ENCODE measurements at regions not wholly inside any gene's neighbourhood (a gene's known extent, or its start where the extent isn't known, plus 50 kb on each side); places are given as distances from the start of the nearest gene placed in this dataset.

GRCh38 chr3:137343283-137343682 lies 385.5 kb downstream of the IL20RB start:
- no peaks in the 10 kb centered on the region for H3K4me1 ChIP-seq
- no peaks in the 10 kb centered on the region for H3K36me3 ChIP-seq
- no peak overlapping the region for H3K4me3 ChIP-seq
- intact Hi-C loops (cut with DNase I; ENCODE audit: low total_unique reads), result no loop called here
- no peak overlapping the region for H3K27ac ChIP-seq
- no peaks in the 10 kb centered on the region for H3K9me3 ChIP-seq
- TF ChIP-seq CTCF (IDR thresholded peaks at IDR 0.05) (no peak), POLR2A (IDR thresholded peaks at IDR 0.05) (no peak)
- no peaks in the 10 kb centered on the region for H3K27me3 ChIP-seq
- DNase-seq, result no peak

- H3K27me3 ChIP-seq, result no peaks in the 10 kb centered on the region
- H3K36me3 ChIP-seq, result no peaks in the 10 kb centered on the region
- DNase-seq, result no peak
- no peak for TF ChIP-seq CTCF (IDR thresholded peaks at IDR 0.05)
- H3K4me3 ChIP-seq, result no peak overlapping the region
- no peak overlapping the region for H3K27ac ChIP-seq
- H3K9me3 ChIP-seq, result no peaks in the 10 kb centered on the region
- intact Hi-C loops (cut with DNase I; ENCODE audit: low total_unique reads), result no loop called here
- H3K4me1 ChIP-seq, result no peaks in the 10 kb centered on the region
Measured at GRCh38 chr3:137347132-137347531, 389.3 kb downstream of the IL20RB start.

- no peak for DNase-seq
- H3K9me3 ChIP-seq, result no peaks in the 10 kb centered on the region
- TF ChIP-seq POLR2A (IDR thresholded peaks at IDR 0.05) (no peak), CTCF (IDR thresholded peaks at IDR 0.05) (no peak)
- H3K36me3 ChIP-seq, result no peaks in the 10 kb centered on the region
- no peaks in the 10 kb centered on the region for H3K27me3 ChIP-seq
- intact Hi-C loops (cut with DNase I; ENCODE audit: low total_unique reads), result no loop called here
- no peak overlapping the region for H3K4me3 ChIP-seq
- H3K4me1 ChIP-seq, result no peaks in the 10 kb centered on the region
- no peak overlapping the region for H3K27ac ChIP-seq
Measured at GRCh38 chr3:137347817-137348368, 390.1 kb downstream of the IL20RB start.

- no peak for DNase-seq
- H3K36me3 ChIP-seq, result no peaks in the 10 kb centered on the region
- no peaks in the 10 kb centered on the region for H3K27me3 ChIP-seq
- intact Hi-C loops (cut with DNase I; ENCODE audit: low total_unique reads), result no loop called here
- TF ChIP-seq CTCF (IDR thresholded peaks at IDR 0.05) (no peak), POLR2A (IDR thresholded peaks at IDR 0.05) (no peak)
- H3K4me1 ChIP-seq, result no peaks in the 10 kb centered on the region
- H3K9me3 ChIP-seq, result no peaks in the 10 kb centered on the region
- no peak overlapping the region for H3K4me3 ChIP-seq
- H3K27ac ChIP-seq, result no peak overlapping the region
Measured at GRCh38 chr3:137348936-137349335, 391.2 kb downstream of the IL20RB start.

- DNase-seq, result no peak
- no peaks in the 10 kb centered on the region for H3K9me3 ChIP-seq
- H3K4me1 ChIP-seq, result no peaks in the 10 kb centered on the region
- intact Hi-C loops (cut with DNase I; ENCODE audit: low total_unique reads), result no loop called here
- no peak for TF ChIP-seq CTCF (IDR thresholded peaks at IDR 0.05)
- no peak for TF ChIP-seq POLR2A (IDR thresholded peaks at IDR 0.05)
- H3K4me3 ChIP-seq, result no peak overlapping the region
- no peak overlapping the region for H3K27ac ChIP-seq
- H3K27me3 ChIP-seq, result no peaks in the 10 kb centered on the region
- no peaks in the 10 kb centered on the region for H3K36me3 ChIP-seq
Measured at GRCh38 chr3:137349557-137350348, 392.0 kb downstream of the IL20RB start.

Data from uterus (tissue), 3 donors.